Osteoblast (primary cell): ENCODE measurements at regions not wholly inside any gene's neighbourhood (a gene's known extent, or its start where the extent isn't known, plus 50 kb on each side); places are given as distances from the start of the nearest gene placed in this dataset.
"Not testable (repeated sequence)": the region's sequence is repeated elsewhere in the genome, so short reads cannot be mapped to it uniquely, and the experiment has no call there.

ENCODE experiments used
- DNase-seq: peaks from one replicate; pipeline ENCODE4 v3.0.0; 2011; ENCODE audit warnings: low spot score, mixed read lengths; ENCODE audit not compliant: insufficient read length; ENCODE audit errors: missing footprints
- H2AFZ ChIP-seq: 2 replicates; pipeline ENCODE4 v1.6.0; 2011; ENCODE audit warnings: mild to moderate bottlenecking, low read length
- H3K27ac ChIP-seq: 2 replicates; pipeline ENCODE4 v1.5.1; 2011; ENCODE audit warnings: mild to moderate bottlenecking, low read depth, low read length, moderate library complexity
- H3K27me3 ChIP-seq: 2 replicates; pipeline ENCODE4 v1.6.0; 2012; ENCODE audit warnings: mild to moderate bottlenecking, control low read depth, inconsistent platforms, low read length, moderate library complexity; ENCODE audit not compliant: insufficient read depth
- H3K36me3 ChIP-seq: 2 replicates; pipeline ENCODE4 v1.5.1; 2011; ENCODE audit warnings: mild to moderate bottlenecking, low read length, control low read depth, moderate library complexity; ENCODE audit not compliant: insufficient read depth
- H3K4me1 ChIP-seq: 2 replicates; pipeline ENCODE4 v1.5.1; 2011; ENCODE audit warnings: mild to moderate bottlenecking, low read length, control low read depth, moderate library complexity; ENCODE audit not compliant: insufficient read depth
- H3K4me2 ChIP-seq: 2 replicates; pipeline ENCODE4 v1.6.0; 2011; ENCODE audit warnings: mild to moderate bottlenecking, low read length; ENCODE audit not compliant: insufficient read depth
- H3K4me3 ChIP-seq: fragments of 200-600 bp; sonication (generic); 3 replicates; pipeline ENCODE4 v1.5.1; 2012; ENCODE audit warnings: mild to moderate bottlenecking, low read length, inconsistent platforms; ENCODE audit not compliant: insufficient read depth
- H3K79me2 ChIP-seq: 2 replicates; pipeline ENCODE4 v1.6.0; 2012; ENCODE audit warnings: mild to moderate bottlenecking, low read length, control low read depth, inconsistent platforms; ENCODE audit not compliant: insufficient read depth
- H3K9me3 ChIP-seq: 2 replicates; pipeline ENCODE4 v1.5.1; 2011; ENCODE audit warnings: low read depth, low read length, control low read depth
- H4K20me1 ChIP-seq: 2 replicates; pipeline ENCODE4 v1.6.0; 2012; ENCODE audit warnings: mild to moderate bottlenecking, low read length, control low read depth; ENCODE audit not compliant: insufficient read depth
- CTCF ChIP-seq: IDR thresholded peaks from 2 replicates; pipeline ENCODE4 v1.5.1; 2011; ENCODE audit warnings: mild to moderate bottlenecking, low read depth, low read length, moderate library complexity; ENCODE audit errors: extremely low read depth

GRCh38 chr12:14086838-14087237, 105.4 kb upstream of the GRIN2B start:
- Histone ChIP-seq H3K4me1 (no peaks in the 10 kb centered on the region), H3K27me3 (no peaks in the 10 kb centered on the region), H3K4me2 (no peak overlapping the region), H4K20me1 (no peaks in the 10 kb centered on the region), H3K4me3 (no peak overlapping the region), H3K36me3 (no peaks in the 10 kb centered on the region), H3K9me3 (no peaks in the 10 kb centered on the region), H3K79me2 (no peaks in the 10 kb centered on the region), H3K27ac (no peak overlapping the region), H2AFZ (no peak overlapping the region)
- no peak for TF ChIP-seq CTCF
- no peak for DNase-seq

DNA sequence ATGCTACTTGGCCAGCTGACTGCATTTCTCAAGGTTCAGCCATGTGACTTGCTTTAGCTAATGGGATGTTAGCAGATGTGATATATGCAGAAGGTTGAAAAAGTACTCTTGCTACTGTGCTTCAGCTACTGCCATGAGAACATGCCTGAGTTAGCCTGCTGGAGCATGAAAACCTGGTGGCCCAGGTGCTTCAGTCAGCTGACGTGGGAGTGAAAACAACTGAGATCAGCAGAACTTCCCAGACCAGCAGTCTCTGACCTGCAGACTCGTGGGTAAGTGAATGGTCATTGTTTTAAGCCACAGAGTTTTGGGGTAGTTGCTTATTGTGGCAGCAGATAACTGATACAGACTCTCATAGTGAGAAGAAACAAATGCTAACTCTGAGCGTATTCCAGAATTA, 118.6 kb upstream of the GRIN2B start:
- Histone ChIP-seq H3K4me1 (no peaks in the 10 kb centered on the region), H3K4me3 (no peak overlapping the region), H3K27ac (no peak overlapping the region), H3K9me3 (no peaks in the 10 kb centered on the region), H3K4me2 (no peak overlapping the region), H3K27me3 (no peaks in the 10 kb centered on the region), H3K79me2 (no peaks in the 10 kb centered on the region), H4K20me1 (no peaks in the 10 kb centered on the region), H2AFZ (no peak overlapping the region), H3K36me3 (no peaks in the 10 kb centered on the region)
- no peak for DNase-seq
- no peak for TF ChIP-seq CTCF

GRCh38 chr12:14101556-14101955, 120.2 kb upstream of the GRIN2B start:
- H2AFZ ChIP-seq, H3K4me1 ChIP-seq, H3K4me2 ChIP-seq, H3K36me3 ChIP-seq, H3K9me3 ChIP-seq, H3K4me3 ChIP-seq, DNase-seq, H4K20me1 ChIP-seq, H3K27ac ChIP-seq, H3K27me3 ChIP-seq, H3K79me2 ChIP-seq: not testable (repeated sequence)

DNA sequence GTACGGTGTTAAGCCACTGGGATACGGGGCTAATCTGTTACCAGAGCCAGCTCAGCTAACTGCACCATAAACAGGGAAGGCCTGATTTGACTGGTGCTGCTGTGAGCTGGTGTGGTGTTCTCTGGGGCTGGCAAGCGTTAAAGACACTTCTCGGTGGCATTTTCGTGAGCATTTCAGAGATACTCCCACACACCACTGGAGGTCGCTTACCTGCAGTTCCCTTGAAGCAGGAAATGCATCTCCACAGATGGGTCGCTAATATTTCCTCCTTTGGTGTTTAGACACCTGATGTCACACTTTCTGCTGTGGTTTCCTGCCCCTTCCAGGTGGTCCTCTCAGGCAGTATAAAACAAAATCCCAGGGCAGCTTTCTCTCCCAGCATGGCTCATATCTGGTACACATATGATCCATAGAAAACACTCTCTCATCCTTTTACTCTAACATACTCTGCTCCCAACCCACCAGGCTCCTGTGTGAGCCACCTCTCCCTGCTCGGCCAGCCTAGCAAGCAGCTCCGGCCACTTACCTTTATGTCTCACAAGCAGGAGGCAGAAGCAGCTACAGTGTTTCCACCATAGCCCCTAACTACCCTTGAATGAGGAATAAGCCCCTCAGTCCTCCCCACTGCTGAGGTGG, 129.9 kb upstream of the GRIN2B start:
- Histone ChIP-seq H3K27me3 (no peaks in the 10 kb centered on the region), H3K4me3 (no peak overlapping the region), H4K20me1 (no peaks in the 10 kb centered on the region), H3K9me3 (no peaks in the 10 kb centered on the region), H3K4me1 (no peaks in the 10 kb centered on the region), H3K36me3 (no peaks in the 10 kb centered on the region), H3K79me2 (no peaks in the 10 kb centered on the region), H2AFZ (no peak overlapping the region), H3K27ac (no peak overlapping the region), H3K4me2 (no peak overlapping the region)
- TF ChIP-seq CTCF, result no peak
- no peak for DNase-seq
